ENCODE measurements at regions not wholly inside any gene's neighbourhood (a gene's known extent, or its start where the extent isn't known, plus 50 kb on each side); places are given as distances from the start of the nearest gene placed in this dataset.

GRCh38 chr3:78015856-78016255 is 976.0 kb downstream of the ROBO2 start:
- TF ChIP-seq CTCF (IDR thresholded peaks at IDR 0.05) (no peak), EP300 (IDR thresholded peaks at IDR 0.05) (no peak)

All from upper lobe of left lung (tissue), 4 donors.